CD4-positive, alpha-beta memory T cell (primary cell): ENCODE measurements at regions not wholly inside any gene's neighbourhood (a gene's known extent, or its start where the extent isn't known, plus 50 kb on each side); places are given as distances from the start of the nearest gene placed in this dataset.
"Not testable (repeated sequence)": the region's sequence is repeated elsewhere in the genome, so short reads cannot be mapped to it uniquely, and the experiment has no call there.

Experiments used
- CTCF ChIA-PET: fragments of 350-600 bp; sonication (Branson Sonifier 250); formaldehyde crosslinking; loops from one replicate; lab custom pipeline; 2021; ENCODE audit warnings: inconsistent platforms; ENCODE audit not compliant: partially characterized antibody; lab: Charles Lee
- POLR2A ChIA-PET: fragments of 350-600 bp; sonication (Branson Sonifier 250); formaldehyde crosslinking; loops from one replicate; lab custom pipeline; 2021; ENCODE audit not compliant: partially characterized antibody; lab: Charles Lee
- DNase-seq, 5 donors: peaks; one replicate each; pipeline versions ENCODE4 v3.0.0 to v3.0.0-alpha.2; 2020 to 2022; ENCODE audit warnings: mixed read lengths in 1 of 5
- H3K27ac ChIP-seq: one replicate; pipeline ENCODE4 v1.7.0; 2013; ENCODE audit warnings: low read depth, low read length
- H3K27me3 ChIP-seq: 2 replicates; pipeline ENCODE4 v1.7.0; 2013; ENCODE audit warnings: mild to moderate bottlenecking, low read length, moderate library complexity; ENCODE audit not compliant: insufficient read depth
- H3K36me3 ChIP-seq: 2 replicates; pipeline ENCODE4 v1.7.0; 2013; ENCODE audit warnings: mild to moderate bottlenecking, low read length, moderate library complexity; ENCODE audit not compliant: insufficient read depth
- H3K4me1 ChIP-seq: 2 replicates; pipeline ENCODE4 v1.7.0; 2013; ENCODE audit warnings: mild to moderate bottlenecking, low read length, moderate library complexity; ENCODE audit not compliant: insufficient read depth
- H3K4me3 ChIP-seq, 2 donors: one replicate each; pipeline ENCODE4 v1.7.0; 2013; ENCODE audit warnings: low read length in 2 of 2, mild to moderate bottlenecking in 1 of 2
- H3K9me3 ChIP-seq, 2 donors: one replicate each; pipeline ENCODE4 v1.7.0; 2013; ENCODE audit warnings: low read length in 2 of 2, control low read depth in 1 of 2; ENCODE audit not compliant: control insufficient read depth in 1 of 2
- H3K27ac Mint-ChIP-seq, 7 donors: one replicate each; pipeline ENCODE4 v1.8.0; 2020 to 2021; ENCODE audit warnings: mixed read lengths in 7 of 7, mild to moderate bottlenecking in 6 of 7, inconsistent platforms in 3 of 7, moderate library complexity in 3 of 7
- H3K27me3 Mint-ChIP-seq, 2 donors: one replicate each; pipeline ENCODE4 v1.8.0; 2020 to 2021; ENCODE audit warnings: mixed read lengths in 2 of 2
- H3K36me3 Mint-ChIP-seq, 2 donors: one replicate each; pipeline ENCODE4 v1.8.0; 2020 to 2021; ENCODE audit warnings: mixed read lengths in 2 of 2, inconsistent platforms in 1 of 2, mild to moderate bottlenecking in 1 of 2
- H3K4me1 Mint-ChIP-seq, 4 donors: one replicate each; pipeline ENCODE4 v1.8.0; 2020 to 2021; ENCODE audit warnings: mixed read lengths in 4 of 4, mild to moderate bottlenecking in 1 of 4
- H3K4me3 Mint-ChIP-seq, 8 donors: one replicate each; pipeline ENCODE4 v1.8.0; 2020 to 2021; ENCODE audit warnings: mixed read lengths in 8 of 8, mild to moderate bottlenecking in 7 of 8, moderate library complexity in 6 of 8, inconsistent platforms in 3 of 8
- H3K9me3 Mint-ChIP-seq, 8 donors: one replicate each; pipeline ENCODE4 v1.8.0; 2020 to 2021; ENCODE audit warnings: mixed read lengths in 8 of 8, mild to moderate bottlenecking in 5 of 8, inconsistent platforms in 3 of 8, moderate library complexity in 1 of 8
- intact Hi-C: fragments of 100-400 bp; cut with micrococcal nuclease; formaldehyde crosslinking; loops from one replicate; pipeline ENCODE4 v1.15.1; 2023

DNA sequence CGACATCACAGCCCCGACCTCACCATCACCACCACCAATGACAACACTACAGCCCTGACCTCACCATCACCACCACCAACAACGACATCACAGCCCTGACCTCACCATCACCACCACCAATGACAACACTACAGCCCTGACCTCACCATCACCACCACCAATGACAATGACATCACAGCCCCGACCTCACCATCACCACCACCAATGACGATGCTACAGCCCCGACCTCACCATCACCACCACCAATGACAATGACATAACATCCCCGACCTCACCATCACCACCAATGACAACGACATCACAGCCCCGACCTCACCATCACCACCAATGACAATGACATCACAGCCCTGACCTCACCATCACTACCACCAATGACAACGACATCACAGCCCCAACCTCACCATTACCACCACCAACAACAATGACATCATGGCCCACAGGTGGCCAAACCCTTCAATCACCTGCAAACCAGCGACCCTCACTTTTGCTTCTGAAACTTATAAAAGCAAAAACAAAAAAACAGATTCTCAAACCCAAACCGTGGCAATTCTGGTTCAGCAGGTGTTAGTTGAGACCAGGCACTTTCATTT, 70.7 kb upstream of the TMEM18 start:
- Mint-ChIP-seq H3K9me3 (peaks cover 0 to 7% (median 5%) of the 10 kb centered on the region in 8 donors), H3K4me1 (no peaks in the 10 kb centered on the region), H3K27ac (no peak overlapping the region), H3K36me3 (no peaks in the 10 kb centered on the region), H3K27me3 (peaks cover 16 to 23% of the 10 kb centered on the region in 2 donors), H3K4me3 (no peak overlapping the region)
- Histone ChIP-seq H3K4me1 (no peaks in the 10 kb centered on the region), H3K4me3 (no peak overlapping the region), H3K27me3 (no peaks in the 10 kb centered on the region), H3K36me3 (no peaks in the 10 kb centered on the region), H3K27ac (no peak overlapping the region), H3K9me3 (no peaks in the 10 kb centered on the region)
- ChIA-PET CTCF (no interaction called here), POLR2A (no interaction called here)
- DNase-seq: no peak
- intact Hi-C loops: no loop called here

GRCh38 chr2:746697-747096, 69.5 kb upstream of the TMEM18 start:
- ChIA-PET POLR2A (no interaction called here), CTCF (no interaction called here)
- peaks cover 0 to 7% (median 5%) of the 10 kb centered on the region in 8 donors for H3K9me3 Mint-ChIP-seq
- H3K27me3 Mint-ChIP-seq: peaks cover 10 to 21% of the 10 kb centered on the region in 2 donors
- H3K27ac ChIP-seq: no peak overlapping the region
- no peaks in the 10 kb centered on the region for H3K9me3 ChIP-seq
- intact Hi-C loops: no loop called here
- no peaks in the 10 kb centered on the region for H3K36me3 Mint-ChIP-seq
- H3K27me3 ChIP-seq: peaks cover 1% of the 10 kb centered on the region
- H3K36me3 ChIP-seq: no peaks in the 10 kb centered on the region
- DNase-seq: no peak
- no peak overlapping the region for H3K4me3 Mint-ChIP-seq
- H3K4me3 ChIP-seq: no peak overlapping the region
- H3K4me1 ChIP-seq: no peaks in the 10 kb centered on the region
- H3K4me1 Mint-ChIP-seq: no peaks in the 10 kb centered on the region
- H3K27ac Mint-ChIP-seq: peak overlapping the region in 1 of 7 donors; percentile 82

GRCh38 chr2:744088-744487, 66.9 kb upstream of the TMEM18 start:
- H3K36me3 ChIP-seq: no peaks in the 10 kb centered on the region
- no peak overlapping the region for H3K4me3 ChIP-seq
- ChIA-PET CTCF (no interaction called here), POLR2A (no interaction called here)
- H3K9me3 Mint-ChIP-seq: peaks cover 0 to 7% (median 5%) of the 10 kb centered on the region in 8 donors
- DNase-seq: no peak
- no peaks in the 10 kb centered on the region for H3K36me3 Mint-ChIP-seq
- peaks cover 14% of the 10 kb centered on the region for H3K4me1 ChIP-seq
- intact Hi-C loops: no loop called here
- peaks cover 10 to 27% of the 10 kb centered on the region in 2 donors for H3K27me3 Mint-ChIP-seq
- no peak overlapping the region for H3K27ac ChIP-seq
- no peak overlapping the region for H3K4me3 Mint-ChIP-seq
- no peak overlapping the region for H3K27ac Mint-ChIP-seq
- H3K4me1 Mint-ChIP-seq: peaks cover 5 to 21% (median 7%) of the 10 kb centered on the region in 4 donors
- no peaks in the 10 kb centered on the region for H3K9me3 ChIP-seq
- peaks cover 8% of the 10 kb centered on the region for H3K27me3 ChIP-seq

DNA sequence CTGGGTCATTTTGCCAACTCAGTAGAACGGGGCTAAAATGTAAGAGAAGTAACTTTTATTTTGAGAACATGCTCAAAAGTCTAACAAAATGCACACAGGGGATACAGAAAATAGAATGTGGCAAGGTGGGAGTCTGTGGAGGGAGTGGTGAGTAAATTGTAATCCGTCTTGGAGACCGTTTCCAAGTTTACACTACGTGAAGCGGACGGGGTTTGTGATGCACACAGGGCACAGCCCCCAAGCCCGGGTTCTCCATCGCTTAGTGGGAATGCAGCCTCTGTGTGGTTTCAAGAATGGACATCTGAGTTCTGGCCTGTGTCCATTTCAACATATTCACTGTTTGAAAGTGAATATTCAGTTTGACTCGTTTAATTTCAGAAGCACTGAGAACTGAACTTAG, 65.0 kb upstream of the TMEM18 start:
- Mint-ChIP-seq H3K4me3 (no peak overlapping the region), H3K27ac (no peak overlapping the region), H3K27me3 (peaks cover 11 to 26% of the 10 kb centered on the region in 2 donors), H3K9me3 (peaks cover 0 to 7% (median 1%) of the 10 kb centered on the region in 8 donors), H3K4me1 (peaks cover 5 to 21% (median 7%) of the 10 kb centered on the region in 4 donors), H3K36me3 (no peaks in the 10 kb centered on the region)
- DNase-seq: no peak
- Histone ChIP-seq H3K27ac (no peak overlapping the region), H3K4me3 (no peak overlapping the region), H3K4me1 (peaks cover 14% of the 10 kb centered on the region), H3K27me3 (peaks cover 12% of the 10 kb centered on the region), H3K9me3 (no peaks in the 10 kb centered on the region), H3K36me3 (no peaks in the 10 kb centered on the region)
- intact Hi-C loops: no loop called here
- CTCF ChIA-PET: no interaction called here
- POLR2A ChIA-PET: no interaction called here

- Mint-ChIP-seq H3K36me3 (no peaks in the 10 kb centered on the region), H3K27ac (no peak overlapping the region), H3K27me3 (peaks cover 10 to 24% of the 10 kb centered on the region in 2 donors), H3K4me1 (peaks cover 5 to 21% (median 7%) of the 10 kb centered on the region in 4 donors), H3K9me3 (peaks cover 0 to 5% (median 1%) of the 10 kb centered on the region in 8 donors), H3K4me3 (peak overlapping the region in 2 of 8 donors; percentile 84 to 89)
- Histone ChIP-seq H3K4me3 (no peak overlapping the region), H3K27ac (no peak overlapping the region), H3K36me3 (no peaks in the 10 kb centered on the region), H3K27me3 (peaks cover 12% of the 10 kb centered on the region), H3K4me1 (peaks cover 14% of the 10 kb centered on the region), H3K9me3 (no peaks in the 10 kb centered on the region)
- ChIA-PET CTCF (interaction anchor here (1.6 kb wide), 1 partner anchor 23 kb away, joined by 3 read pairs; no protein-coding TSS in a partner anchor), POLR2A (no interaction called here)
- intact Hi-C loops: no loop called here
- DNase-seq: no peak
Measured at GRCh38 chr2:741195-741496, 63.9 kb upstream of the TMEM18 start.

DNA sequence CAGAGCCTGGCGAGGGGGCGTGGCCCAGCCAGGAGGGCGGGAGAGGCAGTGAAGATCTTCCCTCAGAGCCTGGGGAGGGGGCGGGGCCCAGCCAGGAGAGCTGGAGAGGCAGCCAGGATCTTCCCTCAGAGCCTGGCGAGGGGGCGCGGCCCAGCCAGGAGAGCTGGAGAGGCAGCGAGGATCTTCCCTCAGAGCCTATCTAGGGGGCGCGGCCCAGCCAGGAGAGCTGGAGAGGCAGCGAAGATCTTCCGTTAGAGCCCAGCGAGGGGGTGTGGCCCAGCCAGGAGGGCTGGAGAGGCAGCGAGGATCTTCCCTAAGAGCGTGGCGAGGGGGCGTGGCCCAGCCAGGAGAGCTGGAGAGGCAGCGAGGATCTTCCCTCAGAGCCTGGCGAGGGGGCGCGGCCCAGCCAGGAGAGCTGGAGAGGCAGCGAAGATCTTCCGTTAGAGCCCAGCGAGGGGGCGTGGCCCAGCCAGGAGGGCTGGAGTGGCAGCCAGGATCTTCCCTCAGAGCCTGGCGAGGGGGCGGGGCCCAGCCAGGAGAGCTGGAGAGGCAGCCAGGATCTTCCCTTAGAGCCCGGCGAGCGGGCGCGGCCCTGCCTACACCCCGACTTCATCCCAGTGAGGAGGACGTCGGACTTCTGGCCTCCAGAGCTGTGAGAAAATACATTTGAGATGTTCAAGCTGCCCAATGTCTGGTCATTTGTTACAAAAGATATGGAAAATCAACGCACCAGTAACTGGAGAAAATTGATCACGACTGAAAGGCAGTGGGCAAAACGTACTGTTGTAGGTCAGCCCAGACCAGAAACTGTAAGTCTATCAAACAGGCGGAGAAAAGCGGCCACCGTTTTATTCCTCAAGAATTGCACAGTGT, 63.4 kb upstream of the TMEM18 start:
- POLR2A ChIA-PET, DNase-seq, H3K27ac ChIP-seq, intact Hi-C loops, H3K36me3 Mint-ChIP-seq, H3K9me3 ChIP-seq, H3K36me3 ChIP-seq, H3K9me3 Mint-ChIP-seq: not testable (repeated sequence)
- Mint-ChIP-seq H3K4me3 (peak overlapping the region; percentile 44 to 89 (median 78)), H3K4me1 (peaks cover 5 to 21% (median 7%) of the 10 kb centered on the region in 4 donors), H3K27me3 (peaks cover 12 to 23% of the 10 kb centered on the region in 2 donors), H3K27ac (peak overlapping the region in 1 of 7 donors; percentile 48)
- Histone ChIP-seq H3K27me3 (peaks cover 12% of the 10 kb centered on the region), H3K4me3 (peak overlapping the region in 1 of 2 donors; percentile 61), H3K4me1 (peaks cover 14% of the 10 kb centered on the region)
- CTCF ChIA-PET: interaction anchor here (1.6 kb wide), 1 partner anchor 24 kb away, joined by 3 read pairs; no protein-coding TSS in a partner anchor

DNA sequence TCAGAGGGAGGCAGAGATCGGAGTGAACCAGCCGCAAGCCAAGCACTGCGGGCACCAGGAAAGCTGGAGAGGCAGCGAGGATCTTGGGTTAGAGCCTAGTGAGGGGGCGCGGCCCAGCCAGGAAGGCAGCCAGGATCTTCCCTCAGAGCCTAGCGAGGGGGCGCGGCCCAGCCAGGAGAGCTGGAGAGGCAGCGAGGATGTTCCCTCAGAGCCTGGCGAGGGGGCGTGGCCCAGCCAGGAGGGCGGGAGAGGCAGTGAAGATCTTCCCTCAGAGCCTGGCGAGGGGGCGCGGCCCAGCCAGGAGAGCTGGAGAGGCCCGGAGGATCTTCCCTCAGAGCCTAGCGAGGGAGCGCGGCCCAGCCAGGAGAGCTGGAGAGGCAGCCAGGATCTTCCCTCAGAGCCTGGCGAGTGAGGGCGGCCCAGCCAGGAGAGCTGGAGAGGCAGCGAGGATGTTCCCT, 62.7 kb upstream of the TMEM18 start:
- intact Hi-C loops, H3K27ac ChIP-seq, POLR2A ChIA-PET, DNase-seq, H3K36me3 Mint-ChIP-seq, H3K9me3 Mint-ChIP-seq, H3K9me3 ChIP-seq, H3K36me3 ChIP-seq: not testable (repeated sequence)
- Mint-ChIP-seq H3K4me1 (peaks cover 5 to 21% (median 7%) of the 10 kb centered on the region in 4 donors), H3K27me3 (peaks cover 11 to 17% of the 10 kb centered on the region in 2 donors), H3K4me3 (peak overlapping the region; percentile 62 to 89 (median 80)), H3K27ac (peak overlapping the region in 1 of 7 donors; percentile 27)
- peak overlapping the region in 1 of 2 donors; percentile 61 for H3K4me3 ChIP-seq
- CTCF ChIA-PET: interaction anchor here (1.6 kb wide), 1 partner anchor 25 kb away, joined by 3 read pairs; no protein-coding TSS in a partner anchor
- H3K4me1 ChIP-seq: peaks cover 14% of the 10 kb centered on the region
- peaks cover 12% of the 10 kb centered on the region for H3K27me3 ChIP-seq
